Inferior parietal cortex (tissue), 1 donor: ENCODE measurements at regions not wholly inside any gene's neighbourhood (a gene's known extent, or its start where the extent isn't known, plus 50 kb on each side); places are given as distances from the start of the nearest gene placed in this dataset.

Experiments
- DNase-seq: peaks from one replicate; pipeline ENCODE4 v3.0.0-alpha.2; 2016; ENCODE audit errors: extremely low spot score

DNA sequence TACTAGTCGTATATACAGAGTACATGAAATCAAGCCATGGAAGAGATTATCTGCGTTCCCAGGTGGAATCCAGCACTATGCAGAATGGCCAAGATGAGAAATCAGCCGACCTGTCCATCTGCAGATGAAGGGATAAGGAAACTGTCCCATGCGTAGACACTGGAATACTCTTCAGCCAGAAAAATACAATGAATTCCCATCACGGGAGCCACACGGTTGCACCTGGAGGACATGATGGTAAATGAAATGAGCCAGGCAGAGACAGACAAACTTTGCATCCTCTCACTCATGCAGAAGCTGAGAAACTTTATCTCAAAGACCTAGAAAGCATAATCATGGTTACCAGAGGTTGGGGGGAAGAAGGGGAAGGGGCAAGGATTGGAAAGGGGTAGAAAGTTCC, 111.9 kb upstream of the TOP3B start:
- no peak for DNase-seq

DNA sequence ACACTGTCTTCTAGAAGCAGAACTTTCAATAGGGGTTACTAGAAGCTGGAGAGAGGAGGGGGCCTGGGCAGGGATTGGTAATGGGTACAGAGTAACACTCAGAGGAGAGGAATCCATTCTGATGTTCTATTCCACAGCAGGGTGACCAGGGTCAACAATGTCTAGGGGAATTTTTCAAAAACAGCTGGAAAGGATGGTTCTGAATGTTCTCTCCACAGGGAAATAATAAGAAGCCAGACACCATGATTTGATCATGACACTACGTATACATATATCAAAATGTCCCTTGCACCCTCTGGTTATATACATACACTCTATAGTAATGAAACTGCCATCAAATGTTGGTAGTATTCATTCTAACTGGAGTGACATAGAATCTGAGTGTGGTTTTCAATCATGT, 111.2 kb upstream of the TOP3B start:
- no peak for DNase-seq

DNA sequence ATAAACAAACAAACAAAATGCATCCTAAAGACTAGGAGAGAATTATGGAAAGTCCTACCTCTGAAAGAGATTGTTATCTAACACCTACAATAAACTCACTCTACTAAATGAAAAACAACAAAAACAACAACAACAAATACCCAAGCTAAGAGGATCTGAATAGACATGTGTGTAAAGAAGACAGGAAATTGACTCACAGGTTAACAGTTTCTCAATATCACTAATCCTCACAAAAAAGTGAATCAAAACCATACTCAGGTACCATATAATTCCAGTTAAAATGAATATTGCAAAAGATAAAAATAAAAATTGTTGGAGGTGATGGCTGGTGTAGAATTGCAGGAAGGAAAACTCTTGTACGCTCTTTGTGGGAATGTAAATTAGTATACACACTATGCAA, 110.4 kb upstream of the TOP3B start:
- no peak for DNase-seq

DNA sequence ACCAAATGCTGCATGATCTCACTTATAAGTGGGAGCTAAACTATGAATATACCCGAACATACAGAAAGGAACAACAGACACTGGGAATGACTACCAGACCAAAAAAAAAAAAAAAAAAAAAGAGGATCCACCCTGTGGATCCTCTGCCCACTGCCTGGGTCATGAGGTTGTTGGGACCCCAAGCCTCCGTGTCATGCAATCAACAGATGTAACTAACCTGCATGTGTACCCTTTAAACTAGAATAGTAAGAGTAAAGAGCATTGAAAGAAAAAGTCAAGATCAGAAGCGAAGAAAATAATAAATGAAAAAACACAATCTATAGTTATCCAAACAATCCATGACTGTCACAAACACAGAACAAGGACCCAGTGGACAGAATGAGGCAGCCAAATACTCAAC, 109.5 kb upstream of the TOP3B start:
- DNase-seq: no peak

DNA sequence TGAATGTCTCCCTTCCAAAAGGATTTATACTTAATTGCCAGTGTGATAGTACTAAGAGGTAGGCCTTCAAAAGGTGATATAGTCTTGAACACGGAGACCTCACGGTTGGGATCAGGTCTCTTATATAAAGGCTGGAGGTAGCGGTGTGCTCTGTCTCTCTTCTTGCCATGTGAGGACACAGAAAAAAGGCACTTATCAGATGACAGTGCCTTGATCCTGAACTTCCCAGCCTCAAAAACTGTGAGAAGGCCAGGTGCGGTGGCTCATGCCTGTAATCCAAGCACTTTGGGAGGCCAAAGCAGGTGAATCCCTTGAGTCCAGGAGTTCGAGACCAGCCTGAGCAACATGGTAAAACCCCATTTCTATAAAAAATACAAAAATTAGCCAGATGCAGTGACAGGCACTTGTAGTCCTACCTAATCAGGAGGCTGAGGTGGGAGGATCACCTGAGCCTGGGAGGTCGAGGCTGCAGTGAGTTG, 108.9 kb upstream of the TOP3B start:
- no peak for DNase-seq

DNA sequence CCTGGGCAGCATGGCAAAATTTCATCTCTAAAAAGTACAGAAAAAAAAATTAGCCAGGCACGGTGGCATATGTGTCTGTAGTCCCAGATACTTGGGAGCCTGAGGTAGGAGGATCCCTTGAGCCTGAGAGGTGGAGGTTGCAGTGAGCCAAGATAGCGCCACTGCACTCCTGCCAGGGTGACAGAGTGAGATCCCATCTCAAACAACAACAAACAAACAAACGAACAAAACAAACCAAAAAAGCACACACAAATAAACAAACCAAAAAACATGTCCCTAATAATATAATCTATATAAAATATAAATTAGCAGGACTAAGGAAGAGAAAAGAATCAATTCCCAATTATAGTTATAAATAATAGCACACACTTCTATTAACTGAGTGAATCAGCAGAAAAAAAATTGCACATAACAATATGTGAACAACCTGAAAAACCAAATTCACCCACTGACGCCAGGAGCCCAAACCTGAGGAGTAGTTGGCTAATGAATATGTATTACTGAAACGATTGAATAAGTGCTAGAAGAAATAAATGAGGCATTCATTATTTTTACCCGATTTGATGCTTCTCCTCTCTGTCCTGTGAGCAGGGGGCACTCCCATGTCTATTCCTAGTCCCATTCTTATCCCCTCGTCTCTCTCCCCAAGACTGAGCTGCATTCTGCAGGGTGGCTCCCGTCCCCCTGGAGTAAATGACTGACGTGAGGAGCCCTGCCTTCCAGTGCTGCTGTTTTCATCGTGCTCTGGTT, 108.2 kb upstream of the TOP3B start:
- DNase-seq: no peak

DNA sequence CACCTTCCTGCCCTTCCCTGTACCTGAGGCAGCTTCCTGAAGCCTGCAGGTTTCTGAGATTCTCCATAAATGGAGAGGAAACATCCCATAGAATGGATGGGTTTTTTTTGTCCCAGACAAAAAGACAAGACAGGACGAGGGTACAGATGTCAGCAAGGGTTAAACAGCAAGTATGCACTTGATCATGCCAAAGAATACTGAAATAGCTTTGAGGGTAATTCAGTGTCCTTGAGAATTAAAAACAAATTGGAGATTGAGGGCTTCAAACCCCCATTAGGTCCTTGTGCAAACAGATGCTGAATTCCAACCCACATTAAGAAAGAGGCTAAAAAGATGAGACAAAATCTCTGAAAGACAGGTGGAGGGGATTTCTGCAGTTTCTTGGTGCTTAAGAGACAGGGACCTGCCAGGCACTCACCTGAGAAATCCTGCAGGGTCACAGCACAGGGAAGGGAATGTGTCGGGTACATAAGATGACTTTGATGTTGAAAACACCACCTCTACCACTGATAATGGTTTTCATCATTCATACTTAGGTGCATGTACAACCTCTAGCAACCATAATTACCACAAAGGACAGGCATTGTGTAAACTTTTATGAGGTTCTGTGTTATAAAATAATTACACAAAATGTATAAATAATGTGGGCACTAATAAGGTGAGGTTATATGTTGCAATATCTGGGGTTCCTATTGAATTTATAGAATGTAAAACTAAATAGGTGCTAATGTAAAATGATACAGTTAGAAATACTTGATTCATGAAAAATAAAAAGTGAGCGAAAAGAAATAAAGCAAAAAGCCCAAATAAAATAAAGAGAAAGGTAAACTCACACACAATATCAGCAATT, 107.1 kb upstream of the TOP3B start:
- no peak for DNase-seq

DNA sequence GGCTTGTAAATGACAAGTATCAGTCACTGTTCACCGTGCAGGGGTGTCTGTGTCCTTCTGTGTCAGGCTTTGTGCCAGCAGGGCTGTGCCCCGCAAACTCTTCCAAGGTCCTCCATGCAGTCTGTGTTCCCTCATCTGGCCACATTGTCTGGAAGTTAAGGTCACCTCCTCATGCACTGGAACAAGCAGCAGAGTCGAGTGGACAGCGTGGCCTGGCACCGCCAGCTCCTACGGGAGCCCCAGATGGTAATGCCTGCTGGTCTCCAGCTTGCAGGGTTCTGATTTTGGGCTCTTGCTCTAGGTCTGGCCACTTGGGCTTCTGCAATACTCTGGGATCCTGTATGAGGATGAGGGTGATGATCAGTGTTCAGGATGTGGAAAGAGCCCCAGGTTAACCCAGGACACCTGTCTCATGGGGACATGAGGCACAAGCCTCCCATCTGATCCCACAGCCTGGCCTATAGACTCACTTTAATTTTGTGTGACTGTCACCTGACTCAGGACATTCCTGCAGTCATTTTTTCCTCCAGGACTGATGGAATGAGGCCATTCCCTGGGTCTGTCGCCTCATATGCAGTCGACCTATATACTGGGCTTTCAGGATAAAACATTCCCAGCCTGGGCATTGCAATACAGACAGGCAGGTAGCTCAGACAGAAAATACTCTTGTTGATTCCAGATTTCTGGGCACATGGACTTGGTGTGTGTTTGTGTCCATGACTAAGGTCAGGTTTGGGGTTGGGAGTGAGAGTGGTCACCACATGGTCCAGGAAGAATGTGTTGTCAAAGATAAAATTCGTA, 106.3 kb upstream of the TOP3B start:
- no peak for DNase-seq

DNA sequence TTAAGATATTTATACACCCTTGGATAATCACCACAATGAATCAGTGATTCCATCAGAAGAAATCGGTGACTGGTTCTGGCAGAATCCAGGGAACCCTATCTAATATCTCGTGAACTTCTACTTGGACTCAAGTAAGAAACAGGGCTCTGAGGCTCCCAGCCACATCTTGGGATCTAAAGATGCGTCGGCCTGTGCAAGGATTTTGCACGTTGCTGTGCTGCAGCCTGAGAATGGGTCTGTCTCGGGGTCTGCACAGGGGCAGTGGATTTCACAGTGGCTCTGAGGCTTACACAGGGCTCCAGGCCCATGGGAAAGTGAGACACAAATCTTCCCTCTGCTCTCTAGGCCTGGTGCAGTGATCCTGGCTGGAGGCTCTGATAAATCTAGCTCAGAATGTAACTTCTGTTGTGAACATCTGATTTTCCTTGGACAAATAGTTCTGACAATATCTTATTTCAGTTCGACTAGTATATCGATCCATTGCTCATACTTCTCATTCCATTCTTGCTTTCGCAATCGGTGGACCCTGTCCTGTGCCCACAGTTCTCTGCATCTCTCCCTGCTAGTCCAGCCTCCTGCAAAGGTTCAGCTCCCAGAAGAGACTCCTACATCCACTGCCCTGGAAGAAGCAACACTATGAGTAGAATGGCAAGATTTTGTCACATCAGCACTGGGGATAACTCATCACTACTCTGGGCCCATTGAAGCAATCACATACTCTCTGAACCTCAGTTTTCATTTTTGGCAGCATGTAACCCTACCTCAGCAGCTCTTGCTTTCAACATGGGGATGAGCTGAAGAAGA, 105.5 kb upstream of the TOP3B start:
- DNase-seq: no peak

DNA sequence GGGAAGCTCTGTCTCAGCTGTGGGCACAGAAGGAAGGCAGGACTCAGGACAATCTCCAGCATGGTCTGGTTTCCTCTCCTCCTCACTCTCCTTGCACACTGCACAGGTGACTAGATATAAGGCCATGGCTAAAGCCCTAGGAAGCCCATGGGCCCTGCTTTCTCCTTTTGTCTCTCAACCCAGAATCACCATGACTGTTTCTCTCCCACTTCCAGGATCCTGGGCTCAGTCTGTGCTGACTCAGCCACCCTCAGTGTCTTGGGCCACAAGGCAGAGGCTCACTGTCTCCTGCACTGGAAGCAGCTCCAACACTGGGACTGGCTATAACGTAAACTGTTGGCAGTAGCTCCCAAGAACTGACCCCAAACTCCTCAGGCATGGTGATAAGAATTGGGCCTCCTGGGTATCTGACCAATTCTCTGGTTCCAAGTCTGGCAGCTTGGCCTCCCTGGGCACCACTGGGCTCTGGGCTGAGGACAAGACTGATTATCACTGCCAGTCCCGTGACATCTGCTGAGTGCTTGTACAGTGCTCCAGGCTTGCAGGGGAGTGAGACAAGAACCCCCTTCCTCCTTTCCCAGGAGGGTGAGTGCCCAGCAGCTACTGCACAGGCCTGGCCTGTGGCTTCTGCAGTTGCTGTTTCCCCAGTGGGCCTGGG, 104.0 kb upstream of the TOP3B start:
- no peak for DNase-seq

DNA sequence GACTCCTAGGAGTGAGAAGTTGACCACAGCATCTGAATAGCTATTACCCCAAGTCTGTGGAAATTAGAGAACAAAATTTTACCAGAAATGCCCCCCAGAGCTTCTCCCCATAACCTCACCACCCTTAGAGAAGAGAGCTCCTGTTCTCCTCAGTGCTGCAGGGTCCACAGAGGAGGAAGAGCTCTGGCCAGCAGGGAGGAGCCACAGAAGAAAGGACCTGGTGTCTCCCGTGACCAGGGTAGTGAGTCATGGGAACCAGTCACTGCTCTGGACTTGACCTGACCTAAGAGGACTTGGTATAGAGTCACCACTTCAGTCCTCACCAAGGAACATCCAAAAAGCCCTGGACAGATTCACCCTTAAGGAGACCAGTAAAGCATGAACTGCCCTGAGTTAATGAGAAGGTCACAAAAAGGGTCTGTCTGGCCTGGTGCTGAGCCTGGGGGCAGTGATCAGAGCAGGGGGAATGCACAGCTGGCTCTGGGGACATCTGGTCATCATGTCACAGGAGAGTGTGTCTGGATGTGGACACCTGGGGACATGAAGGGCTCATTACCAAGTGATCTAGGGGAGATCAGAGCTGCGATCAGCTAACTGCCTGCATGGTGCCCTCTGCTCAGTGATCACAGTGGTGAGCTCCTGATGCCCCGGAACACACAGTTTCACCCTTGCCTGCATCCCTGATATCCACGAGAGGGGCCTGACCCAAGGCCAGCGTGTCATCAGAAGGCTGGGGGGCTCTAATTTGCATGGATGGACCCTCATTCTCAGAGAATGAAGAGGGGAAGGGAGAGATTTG, 103.3 kb upstream of the TOP3B start:
- no peak for DNase-seq

DNA sequence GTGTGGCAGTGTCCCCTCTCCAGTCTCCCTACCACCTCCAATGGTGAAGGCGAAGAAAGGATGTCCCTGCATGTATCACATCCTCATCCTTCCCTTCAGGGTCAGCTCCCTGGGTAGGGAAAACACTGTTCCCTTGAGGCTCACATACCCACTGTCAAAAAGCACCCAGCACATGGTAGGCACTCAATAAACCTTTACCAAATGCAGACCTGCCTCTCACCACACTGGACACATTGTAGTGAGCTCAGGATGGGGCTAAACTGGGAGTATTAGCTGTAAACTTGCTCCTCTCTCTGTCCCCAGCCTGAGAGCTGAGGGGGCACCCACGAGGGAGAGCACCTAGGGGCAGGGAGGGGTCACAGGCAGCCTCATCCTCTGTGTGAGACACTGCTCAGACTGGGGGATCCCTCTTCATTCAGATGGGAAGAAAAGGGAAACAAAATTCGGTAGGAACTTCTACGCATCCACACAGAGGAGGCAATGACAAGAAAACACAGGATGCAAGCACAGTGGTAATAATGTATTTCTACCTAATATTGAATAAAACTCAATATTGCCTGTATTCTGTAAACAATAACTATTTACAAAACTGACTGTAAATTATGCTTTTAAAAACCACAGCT, 101.6 kb upstream of the TOP3B start:
- DNase-seq: no peak

DNA sequence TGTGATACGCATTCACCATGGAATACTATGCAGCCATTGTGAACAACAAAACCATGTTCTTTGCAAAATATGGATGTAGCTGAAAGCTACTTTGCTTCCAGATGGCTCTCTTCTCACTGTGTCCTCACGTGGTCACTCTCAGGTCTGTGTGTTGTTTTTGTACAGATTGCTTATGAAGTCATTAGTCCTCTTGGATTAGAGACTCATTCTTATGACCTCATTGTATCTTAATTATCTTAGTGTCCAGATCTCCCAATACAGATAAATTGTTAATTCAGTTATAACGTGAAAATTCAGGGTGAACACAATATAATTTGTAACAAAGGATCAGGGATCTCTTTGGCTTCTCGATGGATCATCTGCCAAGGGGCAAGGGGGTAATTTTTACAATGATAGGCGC, 100.4 kb upstream of the TOP3B start:
- no peak for DNase-seq

DNA sequence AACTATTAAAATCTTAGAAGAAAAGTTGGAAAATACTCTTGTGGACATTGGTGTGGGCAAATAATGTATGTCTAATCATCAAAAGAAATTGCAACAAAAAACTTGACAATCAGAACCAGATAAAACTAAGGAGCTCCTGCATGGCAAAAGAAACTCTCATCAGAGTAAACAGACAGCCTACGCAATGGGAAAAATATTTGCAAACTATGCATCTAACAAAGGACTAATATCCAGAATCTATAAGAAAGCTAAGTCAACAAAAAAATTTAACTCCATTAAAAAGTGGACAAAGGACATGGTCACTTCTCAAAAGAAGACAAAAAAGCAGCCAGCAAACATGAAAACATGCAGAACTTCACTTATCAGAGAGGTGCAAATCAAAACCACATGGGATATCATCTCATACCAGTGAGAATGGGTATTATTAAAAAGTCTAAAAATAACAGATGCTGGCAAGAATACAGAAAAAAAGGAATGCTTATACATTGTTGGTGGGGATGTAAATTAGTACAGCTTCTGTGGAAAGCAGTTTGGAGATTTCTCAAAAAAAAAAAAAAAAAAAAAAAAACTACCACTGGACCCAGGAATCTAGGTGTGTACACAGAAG, 99.7 kb upstream of the TOP3B start:
- DNase-seq: no peak

DNA sequence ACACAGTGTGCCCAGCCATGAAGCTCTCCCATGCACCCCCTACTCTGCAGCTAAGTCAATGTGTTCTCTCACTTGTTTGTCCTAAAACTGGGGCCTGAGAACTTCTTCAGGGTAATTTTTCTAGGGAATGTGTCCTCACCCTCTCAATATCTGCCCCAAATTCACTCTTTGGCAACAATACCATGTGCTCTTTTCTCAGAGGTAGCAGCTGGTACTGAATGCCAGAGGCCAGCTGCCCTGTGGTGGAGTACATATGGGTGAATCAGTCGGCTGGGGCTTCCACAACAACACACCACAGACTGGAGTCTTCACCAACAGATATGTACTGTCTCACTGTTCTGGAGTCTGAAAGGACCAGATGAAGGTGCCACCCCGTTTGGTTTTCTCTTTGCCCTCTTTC, 97.7 kb upstream of the TOP3B start:
- no peak for DNase-seq

DNA sequence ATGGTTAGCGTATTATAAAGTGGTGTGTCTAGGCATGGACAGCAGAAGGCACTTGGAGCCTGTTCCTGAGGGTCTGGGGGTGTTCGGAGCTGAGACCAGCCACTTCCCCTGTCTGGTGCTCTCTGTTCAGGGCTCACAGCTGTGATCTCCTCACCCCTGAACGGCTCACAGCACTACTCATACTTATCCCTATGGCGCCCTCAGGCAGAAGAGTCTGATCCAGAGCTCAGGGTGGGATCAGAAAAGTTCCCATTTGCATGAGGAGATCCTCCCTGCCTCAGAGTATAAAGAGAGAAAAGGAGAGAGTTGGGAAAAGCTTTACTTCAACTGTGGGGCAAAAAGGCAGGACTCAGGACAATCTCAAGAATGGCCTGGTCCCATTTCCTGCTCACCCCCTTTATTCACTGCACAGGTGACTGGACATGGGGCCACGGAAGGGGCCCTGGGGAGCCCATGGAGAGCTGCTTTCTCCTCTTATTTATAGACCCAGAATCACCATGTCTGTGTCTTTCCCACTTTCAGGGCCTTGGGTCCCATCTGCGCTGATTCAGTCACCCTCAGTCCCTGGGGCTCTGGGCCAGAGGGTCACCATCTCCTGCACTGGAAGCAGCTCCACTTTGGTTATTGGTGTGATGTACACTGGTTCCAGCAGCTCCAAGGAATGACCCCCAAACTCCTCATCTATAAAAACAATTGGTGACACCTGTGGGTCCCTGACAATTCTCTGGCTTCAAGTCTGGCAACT, 97.0 kb upstream of the TOP3B start:
- DNase-seq: no peak

DNA sequence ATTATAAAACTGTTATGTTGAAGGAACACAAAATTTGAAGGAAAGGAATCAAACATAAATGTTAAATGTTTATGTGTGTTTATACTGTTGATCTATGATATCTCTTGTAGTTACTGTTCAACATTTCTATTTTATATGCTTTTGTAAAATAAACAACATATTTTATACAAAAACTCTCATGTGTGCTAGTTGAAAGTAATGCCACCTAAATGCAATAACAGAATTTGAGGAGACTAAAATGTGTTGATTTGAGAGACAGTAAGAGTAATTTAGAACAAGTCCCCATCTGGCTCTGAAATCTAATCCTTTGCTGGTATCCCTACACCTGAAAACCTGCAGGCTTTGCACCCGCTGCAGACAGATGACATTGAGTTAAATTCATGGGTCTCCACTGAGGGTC, 95.7 kb upstream of the TOP3B start:
- no peak for DNase-seq

DNA sequence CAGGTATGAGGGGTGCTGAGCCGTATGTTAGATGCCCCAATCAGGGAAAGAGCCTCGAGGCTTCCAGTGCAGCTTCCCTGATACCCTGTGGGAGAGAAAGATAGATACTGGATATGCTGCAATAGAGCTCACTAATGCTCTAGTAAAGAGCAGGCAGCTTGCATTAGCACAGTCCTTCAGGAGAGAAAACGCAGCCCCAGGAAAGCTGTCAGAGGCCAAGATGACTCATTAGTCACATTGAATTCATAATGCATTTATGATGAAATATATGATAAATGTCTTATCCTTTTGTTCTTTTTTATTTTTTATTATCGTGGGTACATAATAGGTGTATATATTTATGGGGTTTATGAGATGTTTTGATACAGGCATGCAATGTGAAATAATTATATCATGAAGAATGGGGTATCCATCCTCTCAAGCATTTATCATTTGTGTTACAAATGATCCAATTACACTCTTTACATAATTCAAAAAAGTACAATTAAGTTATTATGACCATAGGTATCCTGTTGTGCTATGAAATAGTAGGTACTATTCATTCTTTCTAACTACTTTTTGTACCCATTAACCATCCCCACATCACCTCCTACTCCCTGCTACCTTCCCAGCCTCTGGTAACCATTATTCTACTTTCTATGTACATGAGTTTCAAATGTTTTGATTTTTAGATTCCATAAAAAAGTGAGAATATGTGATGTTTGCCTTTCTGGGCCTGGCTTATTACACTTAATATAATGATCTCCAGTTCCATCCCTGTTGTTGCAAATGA, 94.5 kb upstream of the TOP3B start:
- DNase-seq: no peak
